ENCODE measurements at regions not wholly inside any gene's neighbourhood (a gene's known extent, or its start where the extent isn't known, plus 50 kb on each side); places are given as distances from the start of the nearest gene placed in this dataset.

DNA sequence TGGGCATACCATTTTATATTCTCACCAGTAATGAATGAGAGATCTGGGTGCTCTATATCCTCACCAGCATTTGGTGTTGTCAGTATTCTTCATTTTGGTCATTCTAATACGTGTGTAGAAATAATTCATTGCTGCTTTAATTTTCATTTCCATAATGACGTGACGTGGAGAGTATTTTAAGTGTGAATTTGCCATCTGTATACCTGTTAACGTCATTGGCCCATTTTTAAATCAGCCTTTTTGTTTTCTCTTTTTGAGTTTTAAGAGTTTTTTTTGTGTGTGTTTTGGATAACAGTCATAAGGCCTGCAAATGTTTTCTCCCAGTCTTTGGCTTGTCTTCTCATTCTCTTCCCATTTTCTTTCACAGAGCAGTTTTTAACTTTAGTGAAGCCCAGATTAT lies 74.4 kb upstream of the SYT1 start:
- ATAC-seq (no peak), DNase-seq (no peak)
- no peaks in the 10 kb centered on the region for H3K27me3 Mint-ChIP-seq
- no peaks in the 10 kb centered on the region for H3K4me1 Mint-ChIP-seq
- no peak overlapping the region for H3K27ac Mint-ChIP-seq
- H3K36me3 Mint-ChIP-seq (ENCODE audit: low read depth), result no peaks in the 10 kb centered on the region
- H3K9me3 Mint-ChIP-seq (ENCODE audit: low read depth), result peaks cover 7% of the 10 kb centered on the region
- ChIA-PET CTCF (no interaction called here), POLR2A (no interaction called here)
- H3K4me3 Mint-ChIP-seq, result no peak overlapping the region
- intact Hi-C loops (cut with DNase I, micrococcal nuclease), result no loop called here

DNA sequence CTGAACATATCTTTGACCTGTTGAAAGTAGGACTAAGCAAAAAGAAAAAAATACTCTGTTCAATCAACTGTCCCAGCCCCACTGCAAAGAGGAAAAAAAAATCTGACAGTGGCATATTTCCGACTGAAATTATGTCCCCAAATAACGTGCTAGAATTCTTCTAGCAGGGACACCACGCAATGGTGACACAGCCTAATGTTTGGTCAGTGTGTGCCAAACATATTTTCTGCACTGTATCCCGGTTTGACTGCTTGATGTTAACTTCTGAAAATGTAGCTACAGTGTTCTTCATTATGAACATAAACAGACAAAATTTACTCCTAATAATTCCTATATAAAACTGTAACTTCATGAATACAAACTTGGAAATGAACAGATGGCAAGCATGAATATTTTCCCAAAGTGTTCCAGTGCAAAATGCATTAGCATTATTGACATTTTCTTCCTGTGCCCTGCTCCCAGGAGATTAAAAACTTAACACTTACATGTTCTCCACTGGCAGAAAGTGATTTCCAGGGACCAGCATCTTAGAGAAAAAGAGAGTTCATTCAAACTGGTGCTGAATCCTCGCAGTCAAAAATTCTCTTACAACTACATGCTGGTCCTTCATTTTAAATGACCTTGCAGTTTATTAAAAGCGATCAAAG lies 72.4 kb upstream of the SYT1 start:
- ATAC-seq, result no peak
- H3K9me3 Mint-ChIP-seq (ENCODE audit: low read depth), result peaks cover 9% of the 10 kb centered on the region
- DNase-seq, result no peak
- H3K36me3 Mint-ChIP-seq (ENCODE audit: low read depth), result no peaks in the 10 kb centered on the region
- intact Hi-C loops (cut with DNase I, micrococcal nuclease), result no loop called here
- H3K4me1 Mint-ChIP-seq, result no peaks in the 10 kb centered on the region
- no peaks in the 10 kb centered on the region for H3K27me3 Mint-ChIP-seq
- H3K27ac Mint-ChIP-seq, result no peak overlapping the region
- ChIA-PET CTCF (no interaction called here), POLR2A (no interaction called here)
- no peak overlapping the region for H3K4me3 Mint-ChIP-seq

DNA sequence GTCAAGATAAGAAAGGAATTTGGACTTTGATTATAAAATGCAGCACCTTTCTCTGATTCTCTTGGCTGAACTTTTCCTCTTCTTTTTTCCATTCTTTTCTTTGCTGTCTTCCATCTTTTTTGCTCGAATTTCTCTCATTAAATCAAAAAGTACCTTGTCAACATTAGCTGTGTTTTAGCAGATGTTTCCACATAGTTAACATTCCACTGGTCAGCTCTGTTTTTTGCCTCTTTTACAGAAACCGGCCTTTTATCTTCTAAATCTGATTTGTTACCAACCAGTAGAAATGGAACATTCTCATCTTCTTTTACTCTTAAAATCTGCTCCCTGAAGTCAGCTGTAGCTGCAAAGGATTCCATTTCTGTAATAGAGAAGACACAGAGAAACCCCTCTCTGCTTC lies 71.1 kb upstream of the SYT1 start:
- intact Hi-C loops (cut with DNase I, micrococcal nuclease), result no loop called here
- POLR2A ChIA-PET, result no interaction called here
- DNase-seq (no peak), ATAC-seq (no peak)
- H3K36me3 Mint-ChIP-seq (ENCODE audit: low read depth), result no peaks in the 10 kb centered on the region
- no peaks in the 10 kb centered on the region for H3K27me3 Mint-ChIP-seq
- H3K9me3 Mint-ChIP-seq (ENCODE audit: low read depth), result peaks cover 9% of the 10 kb centered on the region
- CTCF ChIA-PET, result no interaction called here
- no peaks in the 10 kb centered on the region for H3K4me1 Mint-ChIP-seq
- H3K4me3 Mint-ChIP-seq, result no peak overlapping the region
- H3K27ac Mint-ChIP-seq, result no peak overlapping the region

DNA sequence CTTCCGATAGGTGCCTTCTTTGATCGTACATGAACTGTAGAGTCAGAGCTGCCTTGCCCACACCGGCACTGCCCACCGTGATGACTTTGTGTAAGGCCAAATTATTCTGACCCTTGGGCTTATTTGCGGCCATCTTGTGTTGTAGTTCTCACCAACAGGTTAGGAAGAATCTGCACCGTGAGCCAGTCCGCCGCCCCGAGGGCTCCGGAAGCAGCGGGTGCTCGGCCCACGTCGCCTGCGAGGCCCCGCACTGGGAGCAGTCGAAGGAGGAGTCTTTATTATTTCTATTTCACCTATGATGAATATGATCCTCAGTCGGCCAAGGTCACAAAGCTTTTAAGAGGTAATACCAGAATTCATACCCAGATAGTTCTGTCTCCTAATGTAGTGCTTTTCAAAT lies 70.6 kb upstream of the SYT1 start:
- intact Hi-C loops (cut with DNase I, micrococcal nuclease), result no loop called here
- no peak overlapping the region for H3K4me3 Mint-ChIP-seq
- POLR2A ChIA-PET, result no interaction called here
- peaks cover 9% of the 10 kb centered on the region for H3K9me3 Mint-ChIP-seq (ENCODE audit: low read depth)
- no peak for ATAC-seq
- CTCF ChIA-PET, result no interaction called here
- no peak overlapping the region for H3K27ac Mint-ChIP-seq
- no peak for DNase-seq
- H3K4me1 Mint-ChIP-seq, result no peaks in the 10 kb centered on the region
- no peaks in the 10 kb centered on the region for H3K36me3 Mint-ChIP-seq (ENCODE audit: low read depth)
- no peaks in the 10 kb centered on the region for H3K27me3 Mint-ChIP-seq

DNA sequence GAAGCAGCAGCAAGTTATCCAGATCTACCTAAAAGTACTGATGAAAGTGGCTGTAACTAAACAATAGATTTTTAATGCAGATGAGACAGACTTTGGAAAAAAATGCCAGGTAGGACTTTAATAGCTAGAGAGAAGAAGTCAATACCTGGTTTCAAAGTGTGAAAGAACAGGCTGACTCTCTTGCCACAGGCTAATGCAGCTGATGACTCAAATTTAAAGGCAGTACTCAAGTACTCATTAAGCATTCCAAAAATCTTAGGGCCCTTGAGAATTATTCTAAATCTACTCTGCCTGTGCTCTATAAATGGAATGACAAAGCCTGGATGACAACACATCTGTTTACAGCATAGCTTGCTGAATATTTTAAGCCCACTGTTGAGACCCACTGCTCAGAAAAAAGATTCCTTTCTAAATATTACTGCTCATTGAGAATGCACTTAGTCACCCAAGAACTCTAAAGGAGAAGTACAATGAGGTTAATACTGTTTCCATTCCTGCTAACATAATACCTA lies 68.6 kb upstream of the SYT1 start:
- intact Hi-C loops (cut with DNase I, micrococcal nuclease), result no loop called here
- Mint-ChIP-seq H3K27me3 (no peaks in the 10 kb centered on the region), H3K4me3 (no peak overlapping the region), H3K9me3 (ENCODE audit: low read depth) (peaks cover 9% of the 10 kb centered on the region), H3K27ac (no peak overlapping the region), H3K4me1 (no peaks in the 10 kb centered on the region), H3K36me3 (ENCODE audit: low read depth) (no peaks in the 10 kb centered on the region)
- ATAC-seq (no peak), DNase-seq (no peak)
- ChIA-PET CTCF (no interaction called here), POLR2A (no interaction called here)

DNA sequence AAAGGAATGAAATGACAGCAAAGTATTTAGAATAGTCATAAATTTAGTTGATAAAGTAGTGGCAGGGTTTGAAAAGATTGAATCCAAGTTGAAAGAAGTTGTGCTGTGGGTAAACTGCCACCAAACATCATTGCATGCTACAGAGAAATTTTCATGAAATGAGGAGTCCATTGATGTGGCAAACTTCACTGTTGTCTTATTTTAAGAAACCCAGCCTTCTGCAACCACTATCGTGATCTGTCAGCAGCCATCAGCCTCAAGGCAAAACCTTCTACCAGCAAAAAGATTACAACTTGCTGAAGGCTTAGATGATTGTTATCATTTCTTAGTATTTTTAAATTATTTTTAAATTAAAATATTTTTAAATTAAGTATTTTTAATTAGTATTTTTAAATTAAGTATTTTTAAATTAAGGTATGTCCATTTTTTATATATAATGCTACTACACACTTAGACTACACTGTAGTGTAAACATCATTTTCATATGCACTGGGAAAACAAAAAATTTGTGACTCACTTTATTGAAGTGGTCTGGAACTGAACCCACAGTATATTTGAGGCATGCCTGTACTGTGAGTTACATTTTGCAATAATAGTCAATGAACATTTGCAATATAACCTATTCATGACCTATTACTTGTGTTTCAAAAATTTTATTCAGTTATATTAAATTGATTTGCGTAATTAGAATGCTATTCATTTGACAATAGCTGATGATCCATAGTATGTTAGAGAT lies 67.2 kb upstream of the SYT1 start:
- H3K27ac Mint-ChIP-seq, result no peak overlapping the region
- no peaks in the 10 kb centered on the region for H3K27me3 Mint-ChIP-seq
- H3K4me3 Mint-ChIP-seq, result no peak overlapping the region
- H3K4me1 Mint-ChIP-seq, result no peaks in the 10 kb centered on the region
- H3K36me3 Mint-ChIP-seq (ENCODE audit: low read depth), result no peaks in the 10 kb centered on the region
- POLR2A ChIA-PET, result no interaction called here
- DNase-seq (no peak), ATAC-seq (no peak)
- CTCF ChIA-PET, result no interaction called here
- H3K9me3 Mint-ChIP-seq (ENCODE audit: low read depth), result peaks cover 9% of the 10 kb centered on the region
- intact Hi-C loops (cut with DNase I, micrococcal nuclease), result no loop called here

DNA sequence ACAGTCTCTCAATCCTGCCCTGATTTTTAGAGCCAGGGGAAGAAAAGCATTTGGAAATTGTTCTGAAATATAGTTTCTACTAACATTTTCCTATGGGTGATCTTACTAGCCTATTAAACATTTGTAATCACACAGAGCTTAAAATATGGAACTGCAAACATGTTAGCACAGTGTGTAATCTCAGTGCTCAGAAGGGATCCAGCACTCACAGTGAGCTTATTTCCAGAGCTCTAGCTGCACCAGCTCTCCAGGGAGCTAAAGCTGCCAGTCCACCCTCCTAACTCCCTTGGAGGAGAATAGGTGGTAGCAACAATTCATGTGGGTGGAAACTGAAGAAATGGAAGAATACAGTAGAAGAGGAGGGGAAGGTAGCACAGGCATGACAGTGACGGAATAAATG lies 64.9 kb upstream of the SYT1 start:
- H3K9me3 Mint-ChIP-seq (ENCODE audit: low read depth), result peaks cover 2% of the 10 kb centered on the region
- H3K4me1 Mint-ChIP-seq, result no peaks in the 10 kb centered on the region
- no peaks in the 10 kb centered on the region for H3K27me3 Mint-ChIP-seq
- DNase-seq, result no peak
- ChIA-PET POLR2A (no interaction called here), CTCF (no interaction called here)
- H3K4me3 Mint-ChIP-seq, result no peak overlapping the region
- intact Hi-C loops (cut with DNase I, micrococcal nuclease), result no loop called here
- no peak for ATAC-seq
- no peak overlapping the region for H3K27ac Mint-ChIP-seq
- H3K36me3 Mint-ChIP-seq (ENCODE audit: low read depth), result no peaks in the 10 kb centered on the region

DNA sequence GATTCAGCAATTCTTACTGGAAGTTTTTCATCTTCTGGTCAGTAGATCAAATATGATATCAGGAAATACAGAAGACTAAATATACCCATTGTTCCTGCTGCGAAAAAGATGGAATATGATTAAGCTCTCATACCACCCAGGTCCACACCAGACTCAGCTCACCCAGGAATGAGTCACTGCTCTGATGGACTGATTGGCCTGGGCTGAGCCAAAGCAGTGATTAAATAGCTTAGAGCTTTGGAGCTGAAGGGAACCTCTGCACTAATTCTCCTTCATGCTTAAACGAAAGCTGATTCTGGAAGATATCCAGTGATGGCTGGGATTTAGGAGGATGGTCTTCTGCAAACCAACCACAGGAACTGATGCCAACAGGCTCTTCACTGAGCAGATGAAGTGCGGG lies 62.0 kb upstream of the SYT1 start:
- no peak for ATAC-seq
- no peak overlapping the region for H3K4me3 Mint-ChIP-seq
- no peaks in the 10 kb centered on the region for H3K4me1 Mint-ChIP-seq
- H3K27ac Mint-ChIP-seq, result no peak overlapping the region
- intact Hi-C loops (cut with DNase I, micrococcal nuclease), result no loop called here
- CTCF ChIA-PET, result no interaction called here
- H3K9me3 Mint-ChIP-seq (ENCODE audit: low read depth), result no peaks in the 10 kb centered on the region
- POLR2A ChIA-PET, result no interaction called here
- no peaks in the 10 kb centered on the region for H3K36me3 Mint-ChIP-seq (ENCODE audit: low read depth)
- H3K27me3 Mint-ChIP-seq, result no peaks in the 10 kb centered on the region
- DNase-seq, result no peak

DNA sequence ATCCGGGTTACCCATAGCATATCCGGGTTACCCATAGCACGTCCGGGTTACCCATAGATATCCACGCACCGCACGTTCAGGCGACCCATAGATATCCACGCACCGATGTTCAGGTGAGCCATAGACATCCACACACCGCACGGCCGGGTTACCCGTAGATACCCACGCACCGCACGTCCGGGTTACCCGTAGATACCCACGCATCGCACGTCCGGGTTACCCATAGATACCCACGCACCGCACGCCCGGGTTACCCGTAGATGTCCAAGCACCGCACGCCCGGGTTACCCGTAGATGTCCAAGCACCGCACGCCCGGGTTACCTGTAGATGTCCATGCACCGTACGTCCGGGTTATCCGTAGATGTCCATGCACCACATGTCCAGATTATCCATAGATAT lies 60.3 kb upstream of the SYT1 start:
- no peaks in the 10 kb centered on the region for H3K9me3 Mint-ChIP-seq (ENCODE audit: low read depth)
- H3K36me3 Mint-ChIP-seq (ENCODE audit: low read depth), result no peaks in the 10 kb centered on the region
- intact Hi-C loops (cut with DNase I, micrococcal nuclease), result no loop called here
- ATAC-seq (no peak), DNase-seq (no peak)
- H3K27ac Mint-ChIP-seq, result no peak overlapping the region
- H3K4me3 Mint-ChIP-seq, result no peak overlapping the region
- no peaks in the 10 kb centered on the region for H3K27me3 Mint-ChIP-seq
- no peaks in the 10 kb centered on the region for H3K4me1 Mint-ChIP-seq
- POLR2A ChIA-PET, result no interaction called here
- CTCF ChIA-PET, result no interaction called here
